GM15510 (cell line): ENCODE measurements at regions not wholly inside any gene's neighbourhood (a gene's known extent, or its start where the extent isn't known, plus 50 kb on each side); places are given as distances from the start of the nearest gene placed in this dataset.

Source experiments
- POLR2A ChIP-seq: IDR thresholded peaks from 3 replicates; pipeline ENCODE4 v1.6.1; 2011; ENCODE audit warnings: borderline replicate concordance; ENCODE audit not compliant: insufficient read length; ENCODE audit errors: extremely low read depth

DNA sequence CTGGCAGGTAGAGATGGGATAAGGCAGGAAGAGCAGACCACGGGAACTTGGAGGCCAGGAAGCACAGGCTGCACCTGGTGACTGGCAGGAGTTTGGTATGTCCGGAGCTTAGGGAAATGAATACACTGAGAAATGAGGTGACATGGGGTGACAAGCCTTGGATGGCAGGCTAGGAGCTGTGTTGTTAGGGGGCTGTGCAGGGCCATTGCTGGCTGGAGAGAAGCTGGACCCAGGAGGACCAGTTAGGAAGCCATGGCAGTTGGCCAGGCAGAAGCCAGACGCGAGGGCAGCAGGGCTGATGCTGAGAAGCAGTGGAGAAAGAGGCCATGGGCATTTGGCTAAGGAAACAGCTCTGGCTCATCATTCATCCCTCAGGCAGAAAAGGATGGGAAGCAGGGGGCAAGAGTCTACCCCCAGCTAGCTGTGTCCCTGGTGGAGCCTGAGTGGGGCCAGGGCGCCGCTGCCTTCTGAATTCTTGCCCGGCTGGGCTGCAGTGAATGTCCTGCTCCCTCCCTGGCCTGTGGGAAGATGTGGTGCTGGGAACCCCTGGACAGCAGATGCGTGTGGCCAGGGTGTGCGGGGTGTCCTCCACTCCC is 255.8 kb downstream of the FAM43A start:
- TF ChIP-seq POLR2A: no peak

DNA sequence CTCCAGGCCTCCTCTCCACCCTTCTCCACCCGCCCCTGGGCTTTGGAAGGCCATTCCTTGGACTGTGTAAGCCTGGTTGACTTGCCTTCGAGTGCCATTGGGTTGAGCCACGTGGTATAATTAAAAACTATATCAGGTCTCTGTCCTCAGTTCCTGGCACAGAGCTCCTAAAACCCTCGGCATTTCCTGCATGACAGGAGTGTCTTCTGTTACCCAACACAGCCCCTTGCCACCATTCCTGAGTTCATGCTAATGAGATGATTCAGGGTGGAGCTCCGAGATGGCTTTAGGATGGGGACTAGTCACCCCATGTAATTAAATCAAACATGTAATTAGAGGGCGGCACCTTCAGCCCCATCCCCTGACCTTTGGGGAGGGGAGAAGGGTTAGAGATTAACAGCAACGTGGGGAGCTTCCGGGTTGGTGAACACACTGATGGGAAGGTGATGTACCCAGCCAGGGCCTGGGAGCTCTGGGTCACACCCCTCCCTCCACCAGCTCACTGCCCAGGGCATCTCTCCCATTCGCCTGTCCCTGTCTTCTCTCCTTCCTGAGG is 256.4 kb downstream of the FAM43A start:
- TF ChIP-seq POLR2A: no peak

DNA sequence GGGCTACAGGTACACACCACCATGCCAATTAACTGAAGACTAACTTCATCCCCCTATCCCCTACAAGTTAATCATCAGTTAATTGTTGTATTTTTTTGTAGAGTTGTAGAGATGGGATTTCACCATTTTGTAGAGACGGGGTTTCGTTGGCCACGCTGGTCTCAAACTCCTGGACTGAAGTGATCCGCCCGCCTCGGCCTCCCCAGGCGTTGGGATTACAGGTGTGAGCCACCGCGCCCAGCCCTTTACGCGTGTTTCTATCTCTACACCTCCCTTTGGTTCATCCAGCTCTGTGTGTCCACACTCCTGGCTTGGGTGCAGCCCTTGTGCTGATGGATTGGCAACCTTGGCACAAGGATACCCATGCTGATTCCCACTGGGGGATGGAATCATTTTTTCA is 258.8 kb downstream of the FAM43A start:
- TF ChIP-seq POLR2A: no peak

DNA sequence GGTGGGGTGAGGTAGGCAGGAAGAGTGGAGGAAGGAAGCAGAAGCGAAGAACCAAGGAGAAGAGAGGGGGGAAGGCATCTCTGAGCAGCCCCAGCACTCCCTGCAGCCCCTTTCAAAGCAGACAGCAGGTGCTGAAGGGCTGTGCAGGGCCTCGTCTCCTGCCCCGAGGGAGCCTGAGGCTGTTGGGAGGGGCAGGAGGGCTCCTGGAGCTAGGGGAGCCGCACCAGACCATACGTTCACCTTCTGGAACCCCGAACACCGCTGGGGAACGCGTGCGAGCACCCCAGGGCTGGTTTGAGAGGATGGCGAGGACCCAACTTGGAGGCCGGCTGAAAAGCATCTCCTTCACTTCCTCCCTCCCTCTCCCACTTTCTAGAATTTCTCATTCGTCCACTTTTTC is 259.8 kb downstream of the FAM43A start:
- no peak for TF ChIP-seq POLR2A

DNA sequence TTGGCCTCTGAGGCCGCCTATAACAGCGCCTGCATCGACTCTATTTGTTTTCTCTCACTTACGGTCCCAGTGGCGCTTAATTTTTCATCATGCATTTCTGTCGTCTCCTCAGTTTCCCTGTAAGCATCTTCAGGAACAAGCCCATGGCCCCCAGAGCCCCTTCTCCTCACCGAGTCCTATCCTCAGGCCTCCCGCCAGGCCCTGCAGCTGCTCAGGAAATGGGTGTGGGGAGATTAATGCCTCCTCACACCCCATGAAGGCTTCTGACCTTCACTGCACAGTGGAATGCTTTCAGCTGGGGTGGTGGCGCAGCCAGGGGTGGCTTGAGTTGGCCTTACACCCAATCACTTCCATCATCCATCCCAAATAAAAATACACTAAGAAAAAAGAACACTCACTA is 260.4 kb downstream of the FAM43A start:
- TF ChIP-seq POLR2A: no peak

DNA sequence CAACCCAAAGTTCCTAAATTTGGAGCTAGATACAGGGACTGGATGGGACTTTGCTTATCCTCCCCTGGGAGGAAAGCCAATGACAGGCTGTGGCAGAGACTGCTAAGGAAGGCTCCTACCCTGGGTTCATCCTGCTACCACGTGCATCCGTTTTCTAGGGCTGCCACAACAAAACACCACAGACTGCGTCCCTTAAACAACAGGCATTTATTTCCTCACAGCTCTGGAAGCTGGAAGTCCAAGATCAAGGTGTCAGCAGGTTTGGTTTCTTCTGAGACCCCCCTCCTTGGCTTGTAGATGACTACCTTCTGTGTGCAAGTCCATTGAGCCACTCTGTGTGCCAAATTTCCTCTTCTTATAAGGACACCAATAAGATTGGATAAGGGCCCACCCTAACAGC is 263.9 kb downstream of the FAM43A start:
- TF ChIP-seq POLR2A: no peak

DNA sequence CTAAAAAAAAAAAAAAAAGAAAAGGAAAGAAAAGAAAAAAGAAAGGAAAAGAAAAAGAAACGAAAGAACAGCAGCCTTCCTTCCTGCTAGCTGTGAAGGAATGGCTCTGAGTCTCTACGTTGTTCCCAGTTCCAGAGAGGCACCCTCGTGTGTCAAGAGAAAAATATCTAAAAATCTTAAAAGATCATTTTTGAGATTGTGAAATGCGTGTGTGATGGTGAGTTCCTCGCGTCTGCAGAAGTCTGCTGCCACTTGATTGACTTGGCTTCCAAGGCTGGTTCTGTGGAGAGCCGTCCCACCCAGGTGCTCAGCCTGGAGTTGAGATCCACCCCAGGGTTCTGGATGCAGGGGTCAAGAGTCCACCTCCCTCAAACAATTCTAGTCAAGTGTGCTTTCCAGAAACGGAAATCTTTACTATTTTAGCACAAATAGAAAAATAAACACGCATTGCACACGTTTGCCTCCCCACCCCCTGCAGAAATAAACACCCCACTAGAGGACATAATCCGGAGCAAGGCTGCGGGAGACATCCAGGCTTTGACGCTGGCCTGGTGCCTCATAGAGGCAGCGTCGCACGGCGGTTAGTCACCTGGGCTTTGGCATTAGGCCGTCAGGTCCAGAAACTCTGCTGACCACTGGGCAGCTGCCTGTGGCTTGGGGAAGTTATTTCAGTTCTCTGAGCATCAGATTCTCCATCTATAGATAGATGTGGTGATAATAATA is 265.4 kb downstream of the FAM43A start:
- TF ChIP-seq POLR2A: no peak

DNA sequence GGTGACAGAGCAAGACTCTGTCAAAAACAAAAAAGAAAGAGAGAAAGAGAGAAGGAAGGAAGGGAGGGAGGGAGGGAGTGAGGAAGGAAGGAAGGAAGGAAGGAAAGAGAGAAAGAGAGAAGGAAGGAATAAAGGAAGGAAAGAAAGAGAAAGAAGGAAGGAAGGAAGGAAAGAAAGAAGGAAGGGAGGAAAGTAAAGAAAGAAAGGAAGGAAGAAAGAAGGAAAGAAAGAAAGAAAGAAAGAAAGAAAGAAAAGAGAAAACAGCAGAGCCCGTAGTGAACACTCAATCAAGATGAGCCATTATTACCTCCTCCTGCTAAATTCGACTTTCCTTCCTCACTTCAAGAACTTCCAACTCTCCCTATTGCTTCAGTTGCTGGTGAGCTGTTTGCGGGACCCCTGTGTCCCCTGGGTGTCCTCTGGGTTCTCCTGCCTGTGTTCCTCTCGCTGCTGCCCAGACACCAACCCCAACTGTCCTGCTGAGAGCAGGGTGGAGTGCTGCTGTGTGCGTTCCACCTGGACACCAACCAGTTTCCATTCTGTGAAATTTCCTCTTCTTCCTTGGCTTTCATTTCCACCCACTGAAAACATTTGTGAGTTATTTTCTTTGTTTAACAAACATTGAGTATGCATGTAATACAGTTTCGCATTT is 266.4 kb downstream of the FAM43A start:
- no peak for TF ChIP-seq POLR2A

DNA sequence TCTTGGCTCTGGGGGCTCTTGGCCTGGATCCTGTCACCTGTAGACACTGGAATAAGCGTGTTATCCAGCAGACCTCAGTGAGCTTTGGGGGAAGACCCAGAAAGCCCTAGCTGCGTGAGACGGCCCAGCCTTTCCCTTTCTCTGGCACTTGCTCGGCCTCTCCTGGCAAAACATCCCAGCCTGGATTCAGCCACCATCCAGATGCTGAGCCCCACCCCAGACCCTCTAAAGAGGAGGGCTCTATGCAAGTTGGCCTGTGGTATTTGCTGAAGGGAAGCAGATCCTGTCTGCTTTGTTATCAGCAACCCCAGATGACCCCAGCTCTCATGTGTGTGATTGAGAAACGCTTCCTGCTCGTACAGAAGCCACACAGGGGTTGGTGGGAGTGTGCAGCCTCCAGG is 267.2 kb downstream of the FAM43A start:
- TF ChIP-seq POLR2A: no peak

DNA sequence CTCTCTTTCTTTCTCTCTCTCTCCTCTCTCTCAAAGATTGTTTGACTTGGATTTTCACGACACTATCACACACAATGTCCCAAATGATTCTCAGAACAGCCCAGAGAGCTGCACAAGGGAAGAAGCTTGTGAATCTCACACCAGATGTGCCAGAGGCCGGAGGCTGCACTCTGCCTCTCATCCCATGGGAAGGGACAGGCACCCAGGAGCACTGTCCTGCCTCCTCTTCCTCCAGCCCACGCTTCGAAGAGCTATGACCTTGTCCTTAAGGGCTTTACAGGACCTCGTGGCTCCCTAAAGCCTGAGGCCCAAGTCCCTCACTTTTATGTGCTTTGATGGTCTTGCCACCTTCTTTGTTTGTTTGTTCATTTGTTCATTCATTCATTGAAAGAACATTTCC is 267.6 kb downstream of the FAM43A start:
- no peak for TF ChIP-seq POLR2A

DNA sequence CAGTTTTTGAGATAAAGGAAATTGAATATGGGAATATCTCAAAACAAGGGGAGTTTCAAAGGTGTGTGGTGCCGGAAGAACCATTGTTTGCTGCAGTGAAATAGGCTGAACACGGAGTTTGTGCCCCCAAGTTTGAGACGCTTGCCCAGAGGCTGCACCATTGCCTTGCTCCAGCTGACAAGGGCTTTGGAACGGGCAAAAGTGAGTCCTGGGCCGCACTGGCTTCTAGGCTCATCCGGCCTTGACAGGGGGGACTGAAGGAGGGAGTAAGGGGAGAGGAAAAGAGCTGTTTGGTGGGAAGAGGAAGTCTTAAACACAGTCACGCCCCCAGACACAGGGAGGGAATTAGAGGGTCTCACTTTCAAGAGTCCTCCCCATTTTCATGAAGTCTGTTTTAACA is 269.9 kb downstream of the FAM43A start:
- no peak for TF ChIP-seq POLR2A

DNA sequence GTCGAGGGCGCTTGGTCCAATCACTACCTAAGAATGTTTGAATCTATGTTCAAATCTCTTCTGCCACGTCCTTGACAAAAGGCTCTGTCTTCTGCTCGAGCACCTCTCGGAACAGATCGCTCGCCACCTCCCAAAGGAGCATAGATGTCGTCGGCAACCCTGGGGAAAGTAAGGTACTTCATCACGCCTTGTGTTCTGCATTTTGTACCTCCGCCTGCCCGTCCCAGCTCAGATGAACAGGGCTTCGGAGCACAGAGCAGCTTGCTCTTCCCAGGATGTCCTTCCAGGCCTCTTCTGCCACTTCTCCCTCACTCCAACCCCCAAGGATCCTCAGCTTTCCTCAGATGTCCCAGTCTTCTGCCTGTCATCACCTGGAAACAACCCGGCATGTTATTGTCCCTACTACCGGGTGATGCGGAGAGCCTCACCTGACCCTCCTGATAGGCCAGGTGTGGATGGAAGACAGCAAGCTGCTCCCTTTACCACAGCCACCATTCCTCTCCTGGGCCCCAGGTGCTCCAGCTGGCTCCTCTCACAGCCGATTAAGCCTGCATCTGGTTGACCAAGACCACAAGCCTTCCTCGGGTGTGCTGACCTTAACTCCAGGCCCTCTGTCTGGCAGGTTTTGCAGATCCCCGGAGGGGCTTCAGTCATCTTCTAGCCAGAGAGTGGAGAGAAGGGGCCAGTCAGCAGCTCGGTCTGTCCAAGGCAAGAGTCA is 270.5 kb downstream of the FAM43A start:
- TF ChIP-seq POLR2A: no peak

DNA sequence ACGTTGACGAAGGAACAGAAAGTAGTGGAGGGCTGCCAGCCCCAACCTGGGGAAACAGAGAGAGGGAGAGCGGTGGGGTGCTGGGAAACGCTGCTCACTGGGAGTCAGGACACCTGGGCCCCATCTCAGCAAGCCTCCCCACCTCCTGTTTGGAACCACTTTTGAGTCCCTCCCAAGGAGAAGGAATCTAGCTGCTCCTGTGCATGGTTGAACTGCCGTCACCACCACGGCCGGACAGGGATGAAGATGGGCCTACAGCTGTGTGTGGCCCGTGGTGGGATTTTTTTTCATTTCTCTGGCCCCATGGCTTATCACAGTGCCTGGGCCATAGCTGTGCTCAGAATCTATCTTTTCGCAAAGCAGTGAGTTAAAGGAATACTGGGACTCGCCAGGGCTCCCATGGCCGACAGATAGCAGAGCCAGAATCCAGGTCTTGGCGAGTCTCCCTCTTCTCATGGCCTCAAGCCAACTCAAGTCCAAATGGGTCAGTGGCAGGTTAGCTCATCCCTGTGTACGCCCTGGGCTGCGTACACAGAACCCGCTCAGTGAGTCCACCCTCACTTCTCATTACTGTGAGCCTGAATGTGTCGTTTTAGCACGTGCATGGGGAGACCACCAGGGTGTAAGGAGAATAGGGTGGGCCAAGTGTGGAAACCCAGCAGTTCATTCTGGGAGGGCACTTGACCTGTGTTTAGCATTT is 271.2 kb downstream of the FAM43A start:
- TF ChIP-seq POLR2A: no peak

DNA sequence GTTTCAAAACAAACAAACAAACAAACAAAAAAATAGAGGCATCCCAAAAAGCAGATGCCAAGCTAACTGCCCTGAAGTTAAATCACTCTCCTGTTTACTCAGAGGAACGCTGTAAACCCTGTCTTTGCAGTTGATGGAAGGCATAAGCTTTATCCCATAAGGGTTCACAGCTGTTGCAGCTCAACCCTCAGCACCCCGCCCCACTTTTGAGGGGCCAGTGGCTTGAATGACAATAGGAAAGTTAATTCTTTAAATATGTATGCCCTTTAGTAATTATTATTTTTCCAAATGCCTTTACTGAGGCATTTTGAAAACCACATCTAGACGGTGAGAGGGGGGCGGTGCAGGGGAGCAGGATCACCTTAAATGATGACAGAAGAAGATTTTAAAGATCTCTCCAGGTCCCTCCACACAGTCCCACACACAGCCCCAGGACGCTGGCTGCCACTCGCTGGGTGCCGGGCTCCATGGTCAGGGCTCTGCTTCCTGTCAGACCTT is 272.1 kb downstream of the FAM43A start:
- no peak for TF ChIP-seq POLR2A
